ENCODE measurements at regions not wholly inside any gene's neighbourhood (a gene's known extent, or its start where the extent isn't known, plus 50 kb on each side); places are given as distances from the start of the nearest gene placed in this dataset.
"Not testable (repeated sequence)": the region's sequence is repeated elsewhere in the genome, so short reads cannot be mapped to it uniquely, and the experiment has no call there.

DNA sequence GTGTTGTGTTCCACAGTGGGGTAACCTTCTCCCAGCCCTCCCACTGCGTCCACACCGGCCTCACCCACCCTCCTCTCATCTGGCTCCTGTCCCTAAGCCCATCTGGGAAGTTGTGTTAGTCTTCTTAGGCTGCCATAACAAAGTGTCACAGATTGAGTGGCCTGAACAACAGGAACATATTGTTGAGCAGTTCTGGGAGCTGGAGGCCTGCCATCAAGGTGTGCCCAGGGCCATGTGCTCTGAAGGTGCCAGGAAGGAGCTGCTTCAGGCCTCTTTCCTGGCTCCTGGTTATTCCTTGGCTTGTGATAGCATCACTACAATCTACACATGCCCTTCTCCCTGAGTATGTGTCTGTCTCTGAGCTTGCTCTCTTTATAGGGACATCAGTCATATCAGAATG is 327.6 kb upstream of the COBL start:
- in situ Hi-C loops (cut with HindIII; ENCODE audit: low sequenced_read_pairs), result no loop called here
- no peak for DNase-seq (ENCODE audit: low spot score)

DNA sequence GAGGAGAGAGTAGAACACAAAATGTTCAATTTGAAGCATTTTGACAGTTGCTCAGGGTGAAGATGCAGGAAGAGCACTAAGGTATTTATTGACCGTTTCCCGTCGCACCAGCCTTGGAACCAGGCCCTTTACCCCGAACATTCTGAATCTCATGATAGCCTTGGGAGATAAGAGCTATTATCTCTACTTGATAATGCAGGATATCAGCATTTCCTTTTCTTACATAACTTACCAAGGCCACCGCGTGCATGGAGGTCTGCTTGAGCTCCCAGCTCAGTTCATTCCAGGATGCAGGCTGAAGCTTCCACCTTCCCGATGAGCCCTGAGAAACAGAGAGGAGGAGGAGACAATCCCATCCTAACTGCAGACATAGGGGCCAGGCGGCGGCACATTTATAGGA is 324.2 kb upstream of the COBL start:
- no peak for DNase-seq (ENCODE audit: low spot score)
- in situ Hi-C loops (cut with HindIII; ENCODE audit: low sequenced_read_pairs), result no loop called here

DNA sequence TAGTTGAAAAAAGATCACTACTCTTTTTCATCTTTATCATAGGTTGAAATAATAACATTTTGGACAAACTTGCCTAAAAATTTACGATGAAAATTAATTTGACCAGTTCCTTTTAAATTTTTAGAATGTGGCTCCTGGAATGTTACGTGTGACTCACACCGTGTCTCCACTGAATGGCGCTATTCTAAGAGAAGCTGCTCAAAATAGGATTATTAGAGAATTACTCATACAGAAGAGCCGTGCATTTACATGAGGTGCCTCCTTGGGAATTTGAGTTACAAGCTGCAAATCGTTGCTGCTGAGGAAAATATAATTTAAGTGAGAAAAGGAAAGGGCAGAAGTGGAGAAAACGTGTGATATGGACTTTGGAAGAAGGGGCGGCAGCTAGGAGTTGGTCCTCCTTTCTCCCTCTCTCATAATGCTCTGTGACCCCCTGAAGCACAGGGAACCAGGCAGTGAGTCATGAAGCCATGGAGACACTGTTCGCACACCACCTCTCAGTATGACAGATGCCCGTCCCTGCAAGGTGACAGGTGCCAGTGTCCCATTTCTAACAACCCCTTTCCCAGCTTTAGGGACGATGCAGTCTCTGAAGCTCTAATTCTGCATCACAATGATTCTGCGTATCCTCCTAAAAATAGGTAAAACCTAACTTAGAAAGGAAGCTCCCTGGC is 323.2 kb upstream of the COBL start:
- in situ Hi-C loops (cut with HindIII; ENCODE audit: low sequenced_read_pairs), result no loop called here
- DNase-seq (ENCODE audit: low spot score), result no peak

DNA sequence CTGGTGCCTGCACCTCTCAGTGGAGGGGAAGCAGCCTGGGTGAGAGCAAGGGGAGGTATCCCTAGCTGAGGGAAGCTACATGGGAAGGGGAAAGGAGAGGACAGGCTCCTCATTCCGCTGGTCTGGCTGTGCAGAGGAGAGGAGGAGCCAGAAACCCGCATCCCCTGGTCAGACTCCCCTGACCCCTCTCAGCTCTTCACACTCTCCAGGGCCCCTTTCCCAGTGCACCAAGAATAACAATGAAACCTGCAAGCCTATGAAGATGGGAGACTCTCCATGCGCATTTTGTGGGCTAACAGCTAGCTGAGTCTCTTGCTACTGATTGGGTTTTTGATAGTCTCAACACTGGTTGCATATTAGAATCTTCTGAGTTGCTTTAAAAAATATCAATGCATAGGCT is 319.9 kb upstream of the COBL start:
- in situ Hi-C loops (cut with HindIII; ENCODE audit: low sequenced_read_pairs), result no loop called here

DNA sequence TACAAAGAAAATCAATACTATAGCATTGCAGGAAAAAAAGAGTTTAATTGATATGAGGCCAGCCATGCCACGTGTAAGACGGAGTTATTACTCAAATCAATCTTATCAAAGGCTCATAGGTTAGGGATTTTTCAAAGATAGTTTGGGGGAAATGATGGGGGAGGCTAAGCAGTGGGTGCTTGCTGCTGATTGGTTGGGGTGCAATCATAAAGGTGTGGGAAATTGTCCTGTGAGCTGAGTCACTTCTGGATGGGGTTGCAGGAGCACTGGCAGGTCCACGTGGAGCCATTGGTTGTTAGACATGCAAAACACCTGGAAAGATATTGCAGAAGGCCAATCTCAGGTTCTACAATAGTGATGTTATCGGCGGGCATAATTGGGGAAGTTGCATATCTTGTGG is 319.2 kb upstream of the COBL start:
- in situ Hi-C loops (cut with HindIII; ENCODE audit: low sequenced_read_pairs), result no loop called here
- no peak for DNase-seq (ENCODE audit: low spot score)

More for the DNA sequence above, 319.9 kb upstream of the COBL start:
- no peak for DNase-seq (ENCODE audit: low spot score)

DNA sequence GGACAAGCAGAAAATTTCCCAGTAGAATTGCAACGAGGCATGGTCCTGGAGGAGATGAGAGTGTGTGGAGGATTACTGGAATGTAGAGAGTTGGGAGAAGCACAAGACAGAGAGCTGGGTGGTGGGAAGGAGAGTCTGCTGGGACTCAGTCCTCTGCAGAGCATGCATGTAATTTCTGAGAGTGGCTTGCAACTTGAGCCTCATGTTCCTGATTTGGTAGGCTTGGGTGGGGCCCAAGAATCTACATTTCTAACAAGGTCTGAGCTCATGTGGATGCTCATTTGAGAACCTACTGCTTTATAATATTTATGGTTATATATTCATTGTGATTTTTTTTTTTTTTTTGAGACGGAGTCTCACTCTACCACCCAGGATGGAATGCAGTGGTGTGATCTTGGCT is 317.9 kb upstream of the COBL start:
- DNase-seq (ENCODE audit: low spot score), result no peak
- in situ Hi-C loops (cut with HindIII; ENCODE audit: low sequenced_read_pairs), result no loop called here

DNA sequence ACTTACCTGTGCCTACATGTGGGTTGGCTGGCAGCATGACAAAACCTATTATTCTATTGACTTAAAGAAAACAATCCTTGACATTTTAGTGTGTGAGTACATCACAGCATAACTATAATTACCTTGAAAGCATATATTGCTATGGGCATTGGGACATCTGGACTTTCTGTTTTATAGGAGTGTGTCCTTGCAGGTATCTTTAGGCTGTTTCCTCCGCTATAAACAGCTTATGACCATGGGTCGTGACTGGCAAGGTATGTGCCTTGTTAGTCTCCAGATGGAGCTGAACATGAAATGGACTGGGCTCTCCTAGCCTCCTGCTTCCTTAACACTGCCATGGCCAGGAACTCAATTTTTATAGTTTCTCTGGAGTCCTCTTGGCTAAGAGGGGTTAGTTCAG is 317.4 kb upstream of the COBL start:
- no peak for DNase-seq (ENCODE audit: low spot score)
- in situ Hi-C loops (cut with HindIII; ENCODE audit: low sequenced_read_pairs), result no loop called here

DNA sequence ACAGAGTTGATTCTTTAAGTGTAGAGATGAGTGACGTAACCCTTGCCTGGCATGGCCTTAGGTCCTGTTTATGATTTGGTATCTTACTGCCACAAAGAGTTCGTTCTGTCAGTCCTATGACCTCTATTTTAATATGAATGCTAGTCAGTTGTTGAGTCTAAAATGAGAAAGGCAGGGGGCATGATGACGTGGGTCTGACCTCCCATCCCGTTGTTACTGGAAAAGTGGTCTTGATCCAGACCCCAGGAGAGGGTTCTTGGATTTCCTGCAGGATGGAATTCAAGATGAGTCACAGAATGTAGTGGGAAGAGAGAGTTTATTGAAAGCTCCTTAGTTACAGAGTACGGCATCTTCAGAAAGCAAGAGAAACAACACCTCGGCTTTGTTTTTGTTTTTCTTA is 317.0 kb upstream of the COBL start:
- in situ Hi-C loops (cut with HindIII; ENCODE audit: low sequenced_read_pairs), result no loop called here
- DNase-seq (ENCODE audit: low spot score), result no peak

DNA sequence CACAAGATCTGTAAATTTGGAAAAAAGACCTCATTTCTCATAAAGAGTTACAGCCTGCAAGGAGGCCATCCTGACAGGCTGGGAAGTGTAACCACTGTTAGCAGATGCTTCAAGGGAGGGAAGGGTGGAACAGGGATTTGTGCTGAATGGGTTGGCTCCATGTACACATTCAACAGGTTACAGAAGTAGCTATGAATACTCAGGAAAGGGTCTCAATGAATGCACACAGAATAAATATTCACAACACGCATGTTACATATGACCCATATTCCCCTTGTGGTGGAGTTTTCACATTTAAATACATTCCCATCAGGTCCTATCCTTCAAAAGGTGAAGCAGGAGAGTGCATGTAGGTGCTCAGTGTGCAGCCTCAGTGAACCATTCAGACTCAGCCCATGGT is 316.4 kb upstream of the COBL start:
- no peak for DNase-seq (ENCODE audit: low spot score)
- in situ Hi-C loops (cut with HindIII; ENCODE audit: low sequenced_read_pairs), result no loop called here

DNA sequence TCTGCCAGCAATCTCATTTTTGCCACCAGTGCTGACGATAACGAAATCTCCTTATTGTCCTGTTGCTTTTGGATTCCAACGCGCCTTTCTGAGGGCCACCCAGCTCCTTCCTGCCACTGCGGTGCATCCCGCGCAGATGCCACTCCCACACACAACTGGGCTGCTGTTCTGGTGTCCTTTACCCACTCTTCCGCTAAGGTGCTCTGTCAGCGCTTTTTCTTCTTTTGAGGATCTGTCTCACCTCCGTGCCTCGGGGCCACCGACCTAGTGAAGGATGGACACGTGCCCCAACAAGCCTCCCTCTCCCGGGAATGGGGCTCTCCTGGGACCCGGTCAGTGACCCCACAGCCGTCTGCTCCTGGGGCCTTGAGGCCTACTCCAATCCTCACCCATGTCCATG is 314.3 kb upstream of the COBL start:
- in situ Hi-C loops (cut with HindIII; ENCODE audit: low sequenced_read_pairs), result no loop called here
- no peak for DNase-seq (ENCODE audit: low spot score)

DNA sequence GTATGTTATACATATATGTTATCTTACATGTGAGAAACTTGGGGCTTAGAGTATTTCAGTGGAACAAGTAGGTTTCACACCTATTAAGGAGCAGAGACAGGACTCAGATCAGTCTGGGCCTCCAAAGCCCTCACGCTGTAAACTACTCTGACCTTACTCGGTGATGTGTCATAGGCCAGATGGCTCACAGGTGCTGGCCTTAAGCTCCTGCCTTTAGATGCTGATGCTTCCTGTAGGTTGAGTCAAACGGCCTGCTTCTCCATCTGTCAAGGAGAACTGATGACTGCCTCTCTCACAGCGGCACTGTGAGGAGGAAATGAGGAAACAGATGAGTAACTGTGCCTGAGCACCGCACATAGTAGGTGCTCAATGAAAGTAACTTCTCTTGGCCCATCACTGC is 312.6 kb upstream of the COBL start:
- DNase-seq (ENCODE audit: low spot score), result no peak
- in situ Hi-C loops (cut with HindIII; ENCODE audit: low sequenced_read_pairs), result no loop called here

DNA sequence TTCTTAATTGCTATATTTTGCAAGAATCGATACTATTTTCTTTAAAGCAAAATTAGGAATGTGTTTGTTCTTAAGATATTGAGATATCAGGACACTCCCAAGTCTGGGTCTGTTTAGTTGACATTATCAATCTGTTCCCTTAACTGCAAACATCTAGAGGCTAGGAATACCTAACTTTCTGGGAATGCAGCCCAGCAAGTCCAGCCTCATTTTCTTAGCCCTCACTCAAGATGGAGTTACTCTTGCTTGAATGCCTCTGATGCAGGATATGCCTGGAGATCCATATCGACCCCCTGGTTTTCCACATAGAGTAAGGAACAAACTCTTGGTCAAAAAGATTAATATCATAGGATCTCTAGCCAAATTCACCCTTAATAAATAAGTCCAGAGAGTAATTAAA is 305.3 kb upstream of the COBL start:
- in situ Hi-C loops (cut with HindIII; ENCODE audit: low sequenced_read_pairs), result no loop called here
- DNase-seq (ENCODE audit: low spot score), result no peak

DNA sequence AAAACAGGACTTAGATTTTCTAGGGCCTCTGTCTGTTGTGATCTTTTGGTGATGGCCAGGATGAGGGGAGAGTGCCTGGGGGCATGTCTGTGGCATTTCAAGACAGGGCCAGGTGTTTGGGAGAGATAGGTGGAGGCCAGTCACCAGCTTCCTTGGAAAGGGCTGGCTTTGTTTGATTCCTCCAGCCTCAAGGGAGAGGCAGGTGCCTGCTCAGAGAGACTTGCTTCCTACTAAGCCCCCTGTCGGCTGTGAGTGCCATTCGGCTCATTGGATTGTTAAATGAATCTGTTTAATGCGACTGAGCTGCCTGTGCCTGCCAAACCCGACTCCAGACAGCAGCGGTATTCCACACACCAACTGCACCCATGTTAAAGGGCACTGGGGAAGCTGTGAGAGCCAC is 304.1 kb upstream of the COBL start:
- in situ Hi-C loops (cut with HindIII; ENCODE audit: low sequenced_read_pairs), result no loop called here
- no peak for DNase-seq (ENCODE audit: low spot score)

DNA sequence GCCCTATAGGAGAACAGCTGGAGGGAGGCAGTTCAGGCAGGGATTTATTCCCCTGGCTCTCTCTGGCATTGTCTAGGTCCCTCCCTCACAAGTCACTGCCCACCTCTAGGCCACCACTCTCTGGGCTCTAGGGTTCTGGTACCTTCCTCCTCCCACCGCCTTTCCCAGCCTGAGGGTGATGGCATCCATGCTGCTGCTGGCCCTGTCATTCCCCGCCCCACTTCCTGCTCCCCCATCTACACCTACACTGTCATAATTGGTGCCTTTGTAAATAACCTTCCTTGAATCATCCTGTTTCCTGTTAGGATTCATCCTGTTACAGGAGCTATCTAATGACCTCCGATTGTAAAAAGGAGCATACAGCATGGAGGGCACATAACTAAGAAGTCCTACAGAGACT is 303.3 kb upstream of the COBL start:
- DNase-seq (ENCODE audit: low spot score), result no peak
- in situ Hi-C loops (cut with HindIII; ENCODE audit: low sequenced_read_pairs), result no loop called here

DNA sequence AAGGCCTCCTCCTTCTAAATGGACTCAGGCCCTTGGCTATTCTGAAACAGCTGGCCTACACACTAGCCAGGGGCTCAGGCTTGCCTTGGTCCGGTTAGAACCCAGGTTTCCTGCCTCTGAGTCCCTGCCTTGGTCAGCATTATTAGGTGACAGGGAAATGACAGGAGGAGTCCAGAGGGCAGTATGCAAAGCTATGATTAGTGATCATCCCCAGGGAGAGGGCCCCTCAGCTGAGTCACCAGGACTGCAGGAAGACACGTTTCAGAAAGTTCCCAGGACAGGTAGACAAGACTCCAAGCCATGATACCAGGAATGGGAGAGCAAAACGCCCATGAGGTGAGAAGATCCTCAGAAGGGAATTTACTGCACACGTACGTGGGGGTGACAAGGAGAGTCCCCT is 301.1 kb upstream of the COBL start:
- in situ Hi-C loops (cut with HindIII; ENCODE audit: low sequenced_read_pairs), result no loop called here
- no peak for DNase-seq (ENCODE audit: low spot score)

DNA sequence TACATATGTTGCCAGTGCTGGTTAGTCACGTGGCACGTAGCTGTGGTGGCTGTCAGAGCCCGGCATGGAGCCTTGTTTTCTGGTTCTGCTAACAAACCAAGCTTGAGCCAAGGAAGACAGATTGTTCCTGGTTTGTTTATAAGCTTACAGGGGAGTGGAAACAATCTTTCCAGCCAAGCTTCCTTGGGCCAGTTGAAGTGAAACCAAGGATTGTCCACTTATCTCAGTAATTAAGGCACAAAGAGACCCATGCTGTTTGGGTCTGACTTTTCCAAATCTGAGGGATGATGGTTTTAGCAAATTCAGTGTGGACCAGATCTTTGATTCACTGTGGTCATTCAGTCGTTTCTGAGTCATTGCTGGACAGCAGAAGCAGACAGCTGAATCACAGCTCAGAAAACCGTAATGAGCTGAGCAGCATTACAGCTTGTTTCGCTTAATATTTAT is 297.3 kb upstream of the COBL start:
- peak; percentile 79 for DNase-seq (ENCODE audit: low spot score)
- in situ Hi-C loops (cut with HindIII; ENCODE audit: low sequenced_read_pairs), result no loop called here

DNA sequence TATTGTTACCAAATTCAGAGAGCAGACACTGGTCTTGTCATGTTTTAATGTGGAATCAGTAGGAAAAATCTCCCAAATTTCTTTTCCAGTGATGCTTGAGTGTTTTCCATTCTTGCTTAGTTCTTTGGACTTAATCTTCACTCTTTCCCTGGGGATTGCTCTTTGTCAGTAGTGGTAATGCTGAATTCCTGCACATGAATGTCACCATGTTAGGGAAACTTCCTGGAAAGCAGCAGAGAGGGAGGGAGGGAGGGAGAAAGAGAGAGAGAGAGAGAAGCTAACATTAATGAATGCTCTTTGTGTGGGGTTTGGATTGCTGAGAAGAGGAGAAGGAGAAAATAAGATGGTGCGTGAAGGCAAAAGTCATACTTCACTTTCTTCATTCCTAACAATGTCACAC is 295.3 kb upstream of the COBL start:
- in situ Hi-C loops (cut with HindIII; ENCODE audit: low sequenced_read_pairs), result no loop called here
- no peak for DNase-seq (ENCODE audit: low spot score)

DNA sequence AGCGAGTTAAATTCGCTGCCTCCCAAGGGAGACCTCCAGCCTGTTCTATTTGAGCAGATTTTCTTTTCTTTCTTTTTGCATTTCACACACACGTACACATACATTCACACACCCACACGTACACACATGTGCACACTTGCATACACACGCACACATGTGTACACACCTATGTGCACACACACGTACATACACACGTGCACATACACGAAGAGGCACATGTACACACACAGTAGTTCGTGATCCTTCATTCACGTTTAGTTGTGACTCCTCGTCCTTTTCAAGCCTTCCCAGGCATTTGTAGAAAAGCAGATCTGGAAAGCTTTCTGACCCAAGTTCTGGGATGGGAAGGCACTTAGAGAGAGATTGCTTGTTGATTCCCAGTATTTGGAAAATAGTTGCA is 290.8 kb upstream of the COBL start:
- no peak for DNase-seq (ENCODE audit: low spot score)
- in situ Hi-C loops (cut with HindIII; ENCODE audit: low sequenced_read_pairs), result no loop called here

DNA sequence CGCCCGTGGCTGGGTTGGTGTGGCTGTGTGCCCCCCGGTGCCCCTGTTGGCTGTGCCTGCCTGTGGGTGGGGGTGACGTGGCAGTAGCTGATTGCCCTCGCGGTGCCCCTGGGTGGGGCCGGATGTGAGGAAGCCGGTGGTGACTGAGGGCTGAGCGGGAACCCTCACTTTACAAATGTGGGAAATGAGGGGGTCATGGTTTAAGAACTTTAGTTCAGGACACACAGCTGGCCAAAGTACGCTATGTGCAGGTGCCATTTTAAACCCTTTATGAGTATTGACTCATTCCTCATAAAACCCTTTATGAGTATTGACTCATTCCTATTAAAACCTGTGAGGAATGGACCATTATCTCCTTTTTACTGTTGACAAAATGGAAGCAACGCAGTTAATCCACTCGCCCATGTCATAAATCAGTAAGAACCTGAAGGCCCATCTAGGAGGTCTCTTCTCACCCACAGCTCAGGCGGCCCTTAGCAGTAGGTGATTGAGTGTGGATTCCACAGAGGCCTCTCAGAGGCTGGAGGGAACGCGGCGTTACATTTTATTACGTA is 290.1 kb upstream of the COBL start:
- no peak for DNase-seq (ENCODE audit: low spot score)
- in situ Hi-C loops (cut with HindIII; ENCODE audit: low sequenced_read_pairs), result no loop called here

DNA sequence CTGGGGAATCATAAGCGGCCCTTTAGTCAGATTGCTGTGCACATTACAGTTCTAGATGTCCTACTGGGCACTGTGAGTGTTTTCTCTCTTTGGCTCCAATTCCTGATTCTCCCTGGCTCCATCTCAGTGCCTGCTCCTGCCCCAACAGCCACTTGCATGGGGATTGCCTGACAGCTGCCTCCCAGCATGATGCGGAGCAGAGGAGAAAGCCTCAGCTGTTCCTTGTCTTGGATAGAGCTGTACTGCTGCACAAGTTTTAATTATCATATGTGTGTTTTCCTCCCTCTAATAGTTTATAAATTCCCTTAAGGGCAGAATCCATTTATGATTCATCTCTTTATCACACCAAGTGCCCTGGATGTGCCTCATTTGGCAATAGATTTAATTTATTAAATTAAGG is 285.8 kb upstream of the COBL start:
- in situ Hi-C loops (cut with HindIII; ENCODE audit: low sequenced_read_pairs), result no loop called here
- peak; percentile 85 for DNase-seq (ENCODE audit: low spot score)

DNA sequence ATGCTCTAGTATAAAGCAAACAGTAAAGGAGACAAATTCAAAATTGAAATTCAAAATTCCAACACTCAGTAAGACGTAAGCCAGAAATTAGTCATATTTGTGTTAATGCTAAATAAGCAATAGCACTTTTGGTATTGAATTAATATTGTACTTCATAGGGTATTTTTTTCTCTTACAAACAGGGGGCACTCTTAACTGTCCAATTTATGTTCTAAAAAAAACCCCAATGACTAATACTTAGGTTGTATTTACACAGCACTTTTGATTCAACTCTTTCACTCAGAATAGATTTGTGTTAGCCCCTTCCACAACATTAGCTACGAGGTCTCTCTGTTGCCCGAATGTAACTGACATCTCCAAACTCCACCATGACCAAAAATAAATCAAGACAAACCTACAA is 284.9 kb upstream of the COBL start:
- in situ Hi-C loops (cut with HindIII; ENCODE audit: low sequenced_read_pairs), result no loop called here
- DNase-seq (ENCODE audit: low spot score), result no peak

DNA sequence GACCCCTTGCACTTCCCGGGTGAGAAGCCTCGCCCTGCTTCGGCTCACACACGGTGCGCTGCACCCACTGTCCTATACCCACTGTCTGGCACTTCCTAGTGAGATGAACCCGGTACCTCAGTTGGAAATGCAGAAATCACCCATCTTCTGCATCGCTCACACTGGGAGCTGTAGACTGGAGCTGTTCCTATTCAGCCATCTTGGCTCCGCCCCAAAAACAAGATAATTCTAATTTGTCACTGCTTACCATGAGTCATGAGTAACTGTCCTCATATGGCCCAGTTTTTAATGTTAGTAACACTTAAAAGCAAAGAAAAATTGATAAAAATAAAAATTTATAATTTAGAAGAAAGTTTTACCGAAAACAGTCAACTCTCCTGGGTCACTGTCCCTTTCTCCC is 283.3 kb upstream of the COBL start:
- DNase-seq (ENCODE audit: low spot score); in situ Hi-C loops (cut with HindIII; ENCODE audit: low sequenced_read_pairs): not testable (repeated sequence)
